ENCODE measurements at regions not wholly inside any gene's neighbourhood (a gene's known extent, or its start where the extent isn't known, plus 50 kb on each side); places are given as distances from the start of the nearest gene placed in this dataset.
"Not testable (repeated sequence)": the region's sequence is repeated elsewhere in the genome, so short reads cannot be mapped to it uniquely, and the experiment has no call there.

DNA sequence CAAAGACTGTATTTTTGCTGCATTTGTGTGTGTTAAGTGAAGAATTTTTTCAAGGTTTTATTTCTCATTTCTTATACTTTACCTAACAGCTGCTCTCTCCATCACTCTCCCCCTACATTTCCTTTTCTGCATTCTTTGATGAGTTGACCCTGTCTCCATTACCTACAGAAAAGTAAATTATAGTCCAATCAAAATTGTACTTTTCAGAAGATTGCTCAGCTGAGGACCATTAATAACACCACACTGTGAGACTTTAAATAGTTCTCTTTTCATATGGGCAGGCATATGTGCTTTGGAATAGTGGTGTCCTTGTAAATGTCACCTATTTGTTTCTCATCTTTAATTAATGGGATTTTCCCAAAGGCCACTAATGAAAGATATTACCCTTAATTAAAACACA is 234.7 kb upstream of the GPR149 start:
- DNase-seq (ENCODE audit: low read depth) = no peak

- no peak for DNase-seq (ENCODE audit: low read depth)
Observed at GRCh38 chr3:154662851-154663250, 232.9 kb upstream of the GPR149 start.

DNA sequence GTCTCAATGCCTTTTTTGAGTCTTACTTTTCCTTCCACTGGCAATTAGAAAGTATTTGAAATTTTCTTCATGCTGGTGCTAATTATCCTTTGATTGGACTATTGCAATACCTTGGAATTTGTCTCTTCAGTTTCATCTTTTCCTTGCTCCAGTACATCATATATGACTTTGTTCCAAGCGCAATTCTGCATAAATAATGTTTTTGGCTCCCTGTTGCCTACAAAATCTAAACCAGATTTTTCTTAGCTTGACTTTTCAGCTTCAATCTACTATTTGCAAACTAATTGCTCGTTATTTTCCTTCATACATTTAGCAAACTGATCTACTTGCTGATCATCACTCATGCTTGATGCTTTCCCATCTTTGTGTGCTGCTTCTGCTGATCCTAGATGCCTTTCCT is 230.8 kb upstream of the GPR149 start:
- DNase-seq (ENCODE audit: low read depth) = no peak

GRCh38 chr3:154658000-154658399 is 228.0 kb upstream of the GPR149 start:
- no peak for DNase-seq (ENCODE audit: low read depth)

GRCh38 chr3:154657218-154657617 is 227.2 kb upstream of the GPR149 start:
- no peak for DNase-seq (ENCODE audit: low read depth)

- DNase-seq (ENCODE audit: low read depth) = no peak
Observed at GRCh38 chr3:154656486-154656885, 226.5 kb upstream of the GPR149 start.

- no peak for DNase-seq (ENCODE audit: low read depth)
Observed at GRCh38 chr3:154642145-154642544, 212.2 kb upstream of the GPR149 start.

DNA sequence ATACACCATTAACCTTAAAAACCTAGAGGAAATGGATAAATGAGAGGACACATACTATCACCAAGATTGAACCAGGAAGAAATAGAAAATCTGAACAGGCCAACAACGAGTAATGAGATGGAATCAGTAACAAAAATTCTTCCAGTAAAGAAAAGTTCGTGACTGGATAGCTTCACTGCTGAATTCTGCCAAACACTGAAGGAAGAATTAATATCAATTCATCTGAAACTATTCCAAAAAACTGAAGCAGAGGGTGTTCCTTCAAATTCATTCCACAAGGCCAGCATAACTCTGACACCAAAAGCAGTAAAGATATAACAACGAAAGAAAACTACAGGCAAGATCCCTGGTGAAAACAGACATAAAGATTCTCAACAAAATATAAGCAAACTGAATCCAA is 195.8 kb upstream of the GPR149 start:
- DNase-seq (ENCODE audit: low read depth) = no peak

DNA sequence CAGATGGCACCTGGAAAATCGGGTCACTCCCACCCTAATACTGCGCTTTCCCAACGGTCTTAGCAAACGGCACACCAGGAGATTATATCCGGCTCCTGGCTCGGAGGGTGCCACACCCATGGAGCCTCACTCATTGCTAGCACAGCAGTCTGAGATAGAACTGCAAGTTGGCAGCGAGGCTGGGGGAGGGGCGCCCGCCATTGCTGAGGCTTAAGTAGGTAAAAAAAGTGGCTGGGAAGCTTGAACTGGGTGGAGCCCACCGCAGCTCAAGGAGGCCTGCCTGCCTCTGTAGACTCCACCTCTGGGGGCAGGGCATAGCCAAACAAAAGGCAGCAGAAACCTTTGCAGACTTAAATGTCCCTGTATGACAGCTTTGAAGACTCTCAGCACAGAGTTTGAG is 189.6 kb upstream of the GPR149 start:
- DNase-seq (ENCODE audit: low read depth) = not testable (repeated sequence)

DNA sequence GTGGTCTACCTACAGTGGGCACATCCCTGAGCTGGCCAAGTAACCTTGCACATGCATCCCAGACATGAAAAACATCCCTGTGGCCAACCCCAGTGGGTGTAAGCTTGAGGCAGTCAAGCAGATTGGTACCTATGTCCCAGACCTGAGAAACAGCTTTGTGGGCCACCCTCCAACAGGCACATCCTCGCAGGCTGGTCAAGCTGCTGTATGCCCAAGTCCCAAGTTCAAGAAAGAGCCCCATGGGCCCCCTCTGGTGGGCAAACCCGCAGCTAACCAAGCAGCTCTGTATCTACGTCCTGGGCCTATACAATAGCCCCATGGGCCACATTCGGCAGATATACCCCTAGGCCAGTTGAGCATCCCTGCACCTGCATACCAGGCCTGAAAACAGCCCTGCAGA is 186.3 kb upstream of the GPR149 start:
- no peak for DNase-seq (ENCODE audit: low read depth)

- DNase-seq (ENCODE audit: low read depth) = no peak
Observed at GRCh38 chr3:154615471-154615870, 185.5 kb upstream of the GPR149 start.

DNA sequence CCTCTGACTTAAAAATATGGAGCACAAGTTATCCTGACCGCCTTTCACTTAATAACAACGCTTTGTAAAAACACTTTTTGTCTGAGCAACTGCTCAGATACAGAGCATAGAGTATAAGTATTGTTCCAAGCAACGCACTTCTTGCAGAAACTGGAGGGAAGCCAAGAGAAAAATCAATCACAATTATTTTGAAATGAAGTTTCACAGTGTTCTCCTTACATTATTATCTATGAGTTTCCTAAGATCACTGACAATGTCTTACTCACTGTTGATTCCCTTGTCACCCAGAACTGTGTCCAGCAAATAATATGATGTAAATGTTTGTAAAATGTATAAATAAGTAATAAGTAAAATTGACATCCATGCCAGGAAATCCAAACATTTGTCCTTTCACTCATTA is 184.6 kb upstream of the GPR149 start:
- no peak for DNase-seq (ENCODE audit: low read depth)

DNA sequence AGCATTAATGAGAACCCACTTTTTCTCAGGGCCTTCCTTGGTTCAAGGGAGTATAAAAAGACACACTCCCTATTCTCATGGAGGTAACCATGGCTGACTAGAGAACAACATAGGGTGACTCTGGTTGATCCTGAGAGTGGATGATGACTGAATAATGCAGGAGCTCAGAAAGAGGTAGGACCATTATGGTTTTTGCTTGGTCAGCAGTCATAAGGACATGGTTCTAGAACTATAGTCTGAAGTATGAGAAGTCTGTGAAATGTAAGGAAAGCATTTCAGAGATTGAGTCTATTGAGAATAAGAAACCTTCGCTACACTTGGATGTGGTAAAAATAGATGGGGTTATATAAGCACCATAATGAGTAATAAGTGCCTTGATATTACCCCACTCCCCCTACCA is 184.1 kb upstream of the GPR149 start:
- DNase-seq (ENCODE audit: low read depth) = no peak

DNA sequence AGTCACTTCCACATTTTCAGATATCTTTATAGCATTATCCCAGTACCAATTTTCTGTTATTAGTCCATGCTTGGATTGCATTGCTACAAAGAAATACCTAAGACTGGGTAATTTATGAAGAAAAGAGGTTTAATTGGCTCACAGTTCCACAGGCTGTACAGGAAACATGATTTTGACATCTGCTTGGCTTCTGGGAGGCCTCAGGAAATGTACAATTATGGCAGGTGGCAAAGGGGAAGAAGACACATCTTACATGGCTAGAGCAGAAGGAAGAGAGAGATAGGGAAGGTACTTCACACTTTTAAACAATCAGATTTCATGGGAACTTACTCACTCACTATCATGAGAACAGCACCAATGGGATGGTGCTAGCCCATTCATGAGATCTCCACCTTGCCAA is 172.3 kb upstream of the GPR149 start:
- DNase-seq (ENCODE audit: low read depth) = no peak

- no peak for DNase-seq (ENCODE audit: low read depth)
Observed at GRCh38 chr3:154598166-154598565, 168.2 kb upstream of the GPR149 start.

- no peak for DNase-seq (ENCODE audit: low read depth)
Observed at GRCh38 chr3:154590675-154591384, 160.8 kb upstream of the GPR149 start.

DNA sequence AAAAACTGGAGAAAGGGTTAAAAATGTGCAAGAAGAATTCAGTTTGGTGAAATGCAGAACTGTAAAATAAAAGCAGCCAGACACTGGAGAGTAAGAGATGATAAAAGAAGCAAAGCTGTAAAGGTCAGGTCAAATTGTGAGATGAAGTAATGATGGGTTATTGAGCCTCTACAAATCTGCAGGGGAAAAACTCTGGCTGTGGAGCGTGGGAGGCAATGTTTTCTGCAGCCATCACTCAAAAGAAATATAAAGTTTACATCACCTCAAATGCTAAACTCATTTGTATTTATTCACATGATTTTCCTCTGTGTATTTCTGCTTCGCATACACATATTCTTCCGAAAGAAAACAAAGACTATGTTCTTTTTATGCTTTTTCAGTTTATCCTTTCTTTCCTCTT is 158.8 kb upstream of the GPR149 start:
- no peak for DNase-seq (ENCODE audit: low read depth)

- no peak for DNase-seq (ENCODE audit: low read depth)
Observed at GRCh38 chr3:154584974-154585373, 155.0 kb upstream of the GPR149 start.

DNA sequence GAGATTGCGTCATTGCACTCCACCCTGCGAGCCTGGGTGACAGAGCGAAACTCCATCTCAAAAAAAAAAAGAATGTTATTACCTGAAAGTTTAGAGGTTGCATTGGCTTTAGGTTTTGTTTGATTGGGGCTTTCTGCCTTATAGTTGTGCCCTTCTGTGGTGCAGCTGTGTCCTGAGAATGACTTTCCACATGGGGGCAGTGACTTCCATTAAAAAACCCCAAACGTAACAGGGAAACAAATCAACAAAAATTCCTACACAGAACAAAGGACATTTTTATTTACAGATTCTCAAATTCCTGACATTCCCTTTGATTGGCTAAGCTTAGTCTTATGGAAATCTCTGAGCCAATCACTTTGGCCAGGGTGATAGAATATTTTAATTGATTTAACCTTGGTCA is 154.1 kb upstream of the GPR149 start:
- DNase-seq (ENCODE audit: low read depth) = no peak

DNA sequence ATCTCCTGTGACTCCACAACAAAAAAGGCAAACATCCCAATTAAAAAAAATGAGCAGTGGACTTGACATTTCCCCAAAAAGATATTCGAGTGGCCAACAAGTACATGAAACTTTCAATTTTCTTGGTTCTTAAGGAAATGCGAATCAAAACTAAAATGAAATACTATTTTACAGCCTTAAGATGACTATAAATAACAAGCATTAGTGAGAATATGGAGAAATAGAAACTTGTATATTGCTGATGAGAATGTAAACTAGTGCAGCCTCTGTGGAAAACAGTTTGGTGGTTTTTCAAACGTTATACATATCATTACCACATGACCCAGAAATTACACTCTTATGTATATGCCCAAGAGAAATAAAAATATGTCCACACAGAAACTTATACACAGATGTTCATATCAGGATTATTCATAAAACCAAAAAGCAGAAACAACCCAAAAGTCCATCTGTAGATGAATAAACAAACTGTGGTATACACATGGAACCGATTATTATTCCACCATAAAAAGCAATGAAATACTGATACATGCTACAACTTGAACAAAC is 153.2 kb upstream of the GPR149 start:
- no peak for DNase-seq (ENCODE audit: low read depth)

DNA sequence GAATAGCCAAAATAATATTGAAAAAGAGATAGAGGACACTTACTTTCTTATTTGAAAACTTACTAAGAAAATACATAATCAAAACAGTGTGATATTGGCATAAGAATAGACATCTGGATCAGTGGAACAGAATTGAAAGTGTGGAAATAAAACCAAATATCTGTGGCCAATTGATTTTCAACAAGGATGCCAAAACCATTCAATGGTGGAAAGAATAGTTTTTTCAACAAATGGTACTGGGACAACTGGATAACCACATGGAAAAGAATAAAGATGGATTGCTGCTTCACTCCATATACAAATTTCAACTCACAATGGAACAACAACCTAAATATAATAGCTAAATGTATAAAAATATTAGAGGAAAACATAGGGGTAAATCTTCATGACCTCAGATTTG is 152.5 kb upstream of the GPR149 start:
- no peak for DNase-seq (ENCODE audit: low read depth)

- no peak for DNase-seq (ENCODE audit: low read depth)
Observed at GRCh38 chr3:154571553-154572226, 141.7 kb upstream of the GPR149 start.

DNA sequence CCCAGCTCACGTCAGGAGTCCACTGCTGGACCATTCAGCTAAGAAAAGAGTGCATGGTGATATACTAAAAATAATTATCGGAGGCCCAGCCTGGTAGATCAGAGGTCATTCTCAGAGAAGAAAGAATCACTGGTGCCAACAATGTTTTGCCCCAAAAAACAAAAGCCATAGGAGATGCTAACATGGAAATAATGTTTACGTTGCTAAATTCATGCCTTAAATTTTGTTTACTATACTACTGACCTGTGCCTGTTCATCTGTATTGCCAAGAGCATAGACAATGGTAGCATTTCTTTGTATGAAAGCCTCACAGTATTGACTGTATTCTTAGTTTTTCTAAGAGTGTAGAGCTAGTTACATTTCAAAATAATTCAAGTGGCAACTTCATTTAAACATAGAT is 138.1 kb upstream of the GPR149 start:
- no peak for DNase-seq (ENCODE audit: low read depth)

DNA sequence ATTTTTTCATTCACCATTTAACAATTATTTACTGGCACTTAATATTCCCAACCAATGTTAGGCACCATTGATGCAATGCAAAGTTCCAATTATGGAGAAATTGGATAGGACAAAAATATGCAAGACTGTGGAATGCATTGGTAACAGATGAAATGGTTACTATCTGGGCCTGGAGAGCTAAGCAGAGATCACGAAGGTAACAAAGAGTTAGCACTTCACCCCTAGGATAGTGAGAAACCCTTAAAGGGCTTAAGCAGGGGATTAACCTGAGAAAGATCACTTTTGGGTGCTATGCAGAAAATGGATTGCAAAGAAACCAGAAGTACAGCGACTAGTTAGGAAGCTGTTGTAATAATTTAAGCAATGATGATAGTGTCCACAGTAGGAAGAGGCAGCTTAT is 129.6 kb upstream of the GPR149 start:
- no peak for DNase-seq (ENCODE audit: low read depth)

Data from HS-5 (cell line).